Endothelial cell (in vitro differentiated cells): ENCODE measurements at regions not wholly inside any gene's neighbourhood (a gene's known extent, or its start where the extent isn't known, plus 50 kb on each side); places are given as distances from the start of the nearest gene placed in this dataset.

Experiments used
- DNase-seq: peaks from one replicate; pipeline ENCODE4 v3.0.0; 2021; ENCODE audit warnings: low spot score
- H3K27ac Mint-ChIP-seq: one replicate; pipeline ENCODE4 v1.8.0; 2021; ENCODE audit warnings: mixed read lengths, inconsistent platforms; ENCODE audit not compliant: unreplicated experiment
- H3K27me3 Mint-ChIP-seq: one replicate; pipeline ENCODE4 v1.8.0; 2021; ENCODE audit warnings: mild to moderate bottlenecking, moderate library complexity, mixed read lengths, inconsistent platforms; ENCODE audit not compliant: unreplicated experiment
- H3K36me3 Mint-ChIP-seq: one replicate; pipeline ENCODE4 v1.8.0; 2021; ENCODE audit warnings: mild to moderate bottlenecking, low read depth, mixed read lengths, inconsistent platforms; ENCODE audit not compliant: unreplicated experiment
- H3K4me1 Mint-ChIP-seq: one replicate; pipeline ENCODE4 v1.8.0; 2021; ENCODE audit warnings: mild to moderate bottlenecking, mixed read lengths, inconsistent platforms; ENCODE audit not compliant: unreplicated experiment
- H3K4me3 Mint-ChIP-seq: one replicate; pipeline ENCODE4 v1.8.0; 2021; ENCODE audit warnings: mild to moderate bottlenecking, mixed read lengths, inconsistent platforms; ENCODE audit not compliant: unreplicated experiment
- H3K9me3 Mint-ChIP-seq: one replicate; pipeline ENCODE4 v1.8.0; 2021; ENCODE audit warnings: mixed read lengths, inconsistent platforms; ENCODE audit not compliant: unreplicated experiment
- CTCF ChIP-seq: fragments of 200-600 bp; sonication (generic); IDR thresholded peaks from one replicate; pipeline ENCODE4 v1.5.0; 2021; ENCODE audit warnings: antibody characterized with exemption; ENCODE audit not compliant: unreplicated experiment

DNA sequence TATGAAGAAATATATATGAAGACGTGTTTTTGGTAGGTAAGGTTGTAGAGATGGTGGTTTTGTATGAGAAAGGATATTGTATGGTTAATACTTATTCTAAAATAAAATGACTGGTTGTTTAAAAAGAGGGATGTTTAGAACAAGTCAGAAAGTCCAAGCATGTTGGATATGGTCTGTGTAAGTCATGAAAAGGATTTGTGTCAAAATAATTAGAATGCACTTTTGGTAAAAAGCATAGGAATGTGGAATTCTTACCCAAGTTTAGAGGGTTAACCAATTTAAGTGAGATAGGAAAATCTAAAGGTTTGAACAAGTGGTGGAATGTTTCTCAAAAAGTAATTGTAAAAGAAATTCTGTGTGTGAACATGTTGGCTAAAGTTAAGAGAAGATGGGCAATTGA lies 1556.5 kb upstream of the C9orf72 start:
- peaks cover 9% of the 10 kb centered on the region for H3K36me3 Mint-ChIP-seq
- DNase-seq: no peak
- H3K27ac Mint-ChIP-seq: no peak overlapping the region
- H3K4me1 Mint-ChIP-seq: no peaks in the 10 kb centered on the region
- H3K27me3 Mint-ChIP-seq: peaks cover 2% of the 10 kb centered on the region
- TF ChIP-seq CTCF: no peak
- H3K4me3 Mint-ChIP-seq: no peak overlapping the region
- peaks cover 5% of the 10 kb centered on the region for H3K9me3 Mint-ChIP-seq

- DNase-seq: no peak
- Mint-ChIP-seq H3K27me3 (peaks cover 2% of the 10 kb centered on the region), H3K36me3 (peaks cover 3% of the 10 kb centered on the region), H3K27ac (no peak overlapping the region), H3K9me3 (no peaks in the 10 kb centered on the region), H3K4me1 (no peaks in the 10 kb centered on the region), H3K4me3 (no peak overlapping the region)
- TF ChIP-seq CTCF: no peak
Measured at GRCh38 chr9:29144476-29144875, 1571.2 kb upstream of the C9orf72 start.

DNA sequence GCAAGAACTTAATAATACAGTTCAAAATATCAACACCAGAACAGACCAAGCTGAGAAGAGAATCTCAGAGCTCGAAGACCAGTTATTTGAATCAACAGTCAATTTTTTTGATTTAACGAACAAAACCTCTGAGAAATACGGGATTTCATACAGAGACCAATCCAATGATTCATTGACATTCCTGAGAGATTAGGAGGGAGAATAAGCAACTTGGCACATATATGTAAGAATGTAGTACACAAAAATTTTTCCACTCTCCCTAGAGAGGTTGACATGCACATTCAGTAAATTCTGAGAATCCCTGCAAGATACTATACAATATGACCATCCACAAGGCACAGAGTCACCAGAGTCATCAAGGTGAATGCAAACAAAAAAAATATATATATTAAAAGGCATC lies 1577.3 kb upstream of the C9orf72 start:
- H3K4me3 Mint-ChIP-seq: no peak overlapping the region
- no peak for DNase-seq
- no peaks in the 10 kb centered on the region for H3K4me1 Mint-ChIP-seq
- H3K36me3 Mint-ChIP-seq: peaks cover 3% of the 10 kb centered on the region
- no peaks in the 10 kb centered on the region for H3K9me3 Mint-ChIP-seq
- no peak for TF ChIP-seq CTCF
- no peak overlapping the region for H3K27ac Mint-ChIP-seq
- no peaks in the 10 kb centered on the region for H3K27me3 Mint-ChIP-seq

- no peak for TF ChIP-seq CTCF
- DNase-seq: no peak
- no peaks in the 10 kb centered on the region for H3K9me3 Mint-ChIP-seq
- no peaks in the 10 kb centered on the region for H3K27me3 Mint-ChIP-seq
- H3K36me3 Mint-ChIP-seq: no peaks in the 10 kb centered on the region
- H3K4me1 Mint-ChIP-seq: no peaks in the 10 kb centered on the region
- no peak overlapping the region for H3K27ac Mint-ChIP-seq
- H3K4me3 Mint-ChIP-seq: no peak overlapping the region
Measured at GRCh38 chr9:29160763-29161353, 1587.6 kb upstream of the C9orf72 start.

- TF ChIP-seq CTCF: no peak
- Mint-ChIP-seq H3K4me1 (no peaks in the 10 kb centered on the region), H3K36me3 (no peaks in the 10 kb centered on the region), H3K4me3 (no peak overlapping the region), H3K27ac (no peak overlapping the region), H3K27me3 (no peaks in the 10 kb centered on the region), H3K9me3 (no peaks in the 10 kb centered on the region)
- DNase-seq: no peak
Measured at GRCh38 chr9:29174136-29174535, 1600.9 kb upstream of the C9orf72 start.
